ENCODE measurements at regions not wholly inside any gene's neighbourhood (a gene's known extent, or its start where the extent isn't known, plus 50 kb on each side); places are given as distances from the start of the nearest gene placed in this dataset.

GRCh38 chr6:1037430-1038202 is 274.3 kb upstream of the FOXQ1 start:
- TF ChIP-seq CTCF (IDR thresholded peaks at IDR 0.05): no peak
- TF ChIP-seq POLR2AphosphoS5 (IDR thresholded peaks at IDR 0.05): no peak
- TF ChIP-seq POLR2A (IDR thresholded peaks at IDR 0.05): no peak

All from breast epithelium (tissue), 3 donors.